Heart right ventricle (tissue), 16 donors: ENCODE measurements at regions not wholly inside any gene's neighbourhood (a gene's known extent, or its start where the extent isn't known, plus 50 kb on each side); places are given as distances from the start of the nearest gene placed in this dataset.

ENCODE experiments used
- ATAC-seq, 8 donors: fragments of 200-7000 bp; cut with Tn5 transposase; one replicate each; pipeline ENCODE4 v1.9.1; 2020; ENCODE audit warnings: mild to moderate bottlenecking in 8 of 8, moderate library complexity in 8 of 8, moderate number of reproducible peaks in 1 of 8
- DNase-seq, 2 donors: peaks; one replicate each; pipeline ENCODE4 v3.0.0-alpha.2; 2020
- H3K27ac ChIP-seq, 10 donors: fragments of 200-600 bp; sonication (generic) in 2 of 10; one replicate each; pipeline versions ENCODE4 v1.5.0 to v1.8.0; 2020 to 2022; ENCODE audit warnings: mild to moderate bottlenecking in 3 of 10
- H3K27me3 ChIP-seq, 7 donors: fragments of 200-600 bp; one replicate each; pipeline ENCODE4 v1.8.0; 2021 to 2022; ENCODE audit warnings: mild to moderate bottlenecking in 2 of 7
- H3K36me3 ChIP-seq, 9 donors: fragments of 200-600 bp; sonication (generic) in 1 of 9; one replicate each; pipeline versions ENCODE4 v1.5.0 to v1.8.0; 2020 to 2022; ENCODE audit warnings: mild to moderate bottlenecking in 2 of 9
- H3K4me1 ChIP-seq, 9 donors: fragments of 200-600 bp; sonication (generic) in 1 of 9; one replicate each; pipeline versions ENCODE4 v1.5.0 to v1.8.0; 2020 to 2022; ENCODE audit warnings: mild to moderate bottlenecking in 4 of 9
- H3K4me3 ChIP-seq, 10 donors: fragments of 200-600 bp; sonication (generic) in 2 of 10; one replicate each; pipeline versions ENCODE4 v1.5.0 to v1.8.0; 2020 to 2022; ENCODE audit warnings: mild to moderate bottlenecking in 7 of 10, moderate library complexity in 2 of 10
- H3K9me3 ChIP-seq, 11 donors: fragments of 200-600 bp in 10 of 11; sonication (generic) in 2 of 11; one replicate each; pipeline versions ENCODE4 v1.5.0 to v1.8.0; 2013 to 2022; ENCODE audit warnings: mild to moderate bottlenecking in 2 of 11, control low read depth in 1 of 11, moderate library complexity in 1 of 11
- CTCF ChIP-seq, 9 donors: fragments of 200-600 bp; sonication (generic) in 2 of 9; IDR thresholded peaks; one replicate each; pipeline versions ENCODE4 v1.5.0 to v1.8.0; 2021 to 2022; ENCODE audit warnings: antibody characterized with exemption in 9 of 9, mild to moderate bottlenecking in 5 of 9, moderate library complexity in 1 of 9
- WGBS, 2 donors: extraction: QIAGEN DNeasy Blood & Tissue Kit; methylation state at CpG; one replicate each; pipeline ENCODE4 v1.1.7; 2013; ENCODE audit warnings: inconsistent platforms in 1 of 2; 5-methylcytosine and 5-hydroxymethylcytosine counted together
- intact Hi-C, 10 donors: fragments of 100-400 bp; cut with DNase I; formaldehyde crosslinking; loops; one replicate each; pipeline versions ENCODE4 v1.11.1 to v1.14.2; 2022
- donor health status: Arrhythmogenic right ventricular cardiomyopathy.
- donor health status: ischemic (EF 13 %, LVEDD 7.1; RV severe dilation, severe dysfunction).
- donor health status: healthy with polysubstance abuse.
- donor health status: DM: no; HTN: yes; CAD: no.
- donor health status: DM: no; HTN: no; CAD: no.
- donor health status: ischemic (EF 25% LVEDD 6.9; RV normal size, moderate dysfunction).
- donor health status: ischemic (EF 25% LVEDD 5.7; RV mildly dilated, moderate dysfunction).
- donor health status: healthy.
- donor health status: DM: yes; HTN: yes; CAD: no.
- donor health status: Ischemic cardiomyopathy.
- donor health status: ischemic (EF 35%, LVEDD 5.7; RV mildly dilated, moderate dysfunction).
- donor health status: nonischemic (EF 11% LVEDD 7.7; RV severe dilation, severe dysfunction).
- donor health status: DM: yes; HTN: yes; CAD: no.
- donor health status: PGD.
- donor health status: ischemic (EF 29% LVEDD 5.4; RV normal size, mild dysfunction).
- donor health status: nonischemic (EF 23%, LVEDD 6.1; RV moderate dilation, normal function).

- Histone ChIP-seq H3K27me3 (no peaks in the 10 kb centered on the region), H3K4me1 (peaks cover 0 to 16% (median 0%) of the 10 kb centered on the region in 9 donors), H3K9me3 (no peaks in the 10 kb centered on the region), H3K4me3 (no peak overlapping the region), H3K36me3 (no peaks in the 10 kb centered on the region), H3K27ac (no peak overlapping the region)
- no peak for TF ChIP-seq CTCF (IDR thresholded peaks at IDR 0.05)
- DNase-seq (no peak), ATAC-seq (no peak)
- WGBS, 2 donors: 82 to 88% methylated on average over 3 of the region's 3 CpGs
- intact Hi-C loops: no loop called here
Observed at GRCh38 chr3:18066899-18067582, 324.6 kb upstream of the TBC1D5 start.

DNA sequence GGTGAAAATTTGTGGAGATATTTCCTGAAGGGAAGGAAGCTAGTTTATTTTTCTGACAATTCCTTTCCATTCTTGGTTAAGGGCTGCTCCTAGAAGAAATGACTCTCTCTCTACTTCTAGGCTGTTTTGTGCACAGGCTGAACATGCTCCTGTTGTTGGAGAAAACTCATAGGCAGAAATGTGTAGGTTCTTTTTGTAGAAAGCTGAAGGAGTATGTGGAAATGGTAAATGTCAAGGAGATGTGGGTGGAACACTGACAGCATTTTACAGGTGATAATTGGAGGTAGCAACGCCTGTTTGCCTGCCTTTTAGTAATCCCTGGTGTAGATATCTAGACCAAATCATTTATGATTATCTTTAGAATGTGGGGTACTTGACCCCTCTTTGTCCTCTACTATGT is 322.2 kb upstream of the TBC1D5 start:
- Histone ChIP-seq H3K36me3 (no peaks in the 10 kb centered on the region), H3K9me3 (no peaks in the 10 kb centered on the region), H3K27me3 (no peaks in the 10 kb centered on the region), H3K4me3 (no peak overlapping the region), H3K4me1 (peaks cover 0 to 10% (median 0%) of the 10 kb centered on the region in 9 donors), H3K27ac (no peak overlapping the region)
- DNase-seq: no peak
- 53 to 78% methylated on average over 1 of the region's 1 CpG for WGBS, 2 donors
- no peak for ATAC-seq
- intact Hi-C loops: no loop called here
- TF ChIP-seq CTCF (IDR thresholded peaks at IDR 0.05): no peak

DNA sequence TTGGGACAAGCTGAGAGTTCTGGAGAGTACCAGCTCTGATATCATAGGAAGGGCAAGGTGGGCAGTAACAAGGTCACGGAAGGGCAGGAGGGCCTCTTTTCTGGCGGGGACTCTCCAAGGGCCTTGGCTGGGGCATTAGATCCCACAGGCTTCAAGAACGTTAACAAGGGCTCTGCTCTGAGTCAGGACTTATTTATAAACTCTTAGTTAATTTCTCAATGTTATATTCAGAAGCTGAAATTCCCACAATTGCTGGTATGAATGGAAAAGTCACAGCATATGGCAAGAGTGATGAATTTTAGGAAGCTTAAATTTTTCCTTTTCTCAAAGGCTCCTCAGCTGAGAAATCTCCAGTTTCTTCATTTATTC is 320.2 kb upstream of the TBC1D5 start:
- no peak overlapping the region for H3K27ac ChIP-seq

More for the DNA sequence above, 320.2 kb upstream of the TBC1D5 start:
- H3K9me3 ChIP-seq: no peaks in the 10 kb centered on the region
- H3K36me3 ChIP-seq: no peaks in the 10 kb centered on the region
- no peaks in the 10 kb centered on the region for H3K27me3 ChIP-seq
- H3K4me1 ChIP-seq: peaks cover 0 to 10% (median 0%) of the 10 kb centered on the region in 9 donors
- intact Hi-C loops: no loop called here
- no peak overlapping the region for H3K4me3 ChIP-seq
- WGBS, 2 donors: 53 to 61% methylated on average over 3 of the region's 3 CpGs
- no peak for DNase-seq
- ATAC-seq: peak in 6 of 8 donors; percentile 38 to 79 (median 67)
- no peak for TF ChIP-seq CTCF (IDR thresholded peaks at IDR 0.05)
